ENCODE measurements at regions not wholly inside any gene's neighbourhood (a gene's known extent, or its start where the extent isn't known, plus 50 kb on each side); places are given as distances from the start of the nearest gene placed in this dataset.

DNA sequence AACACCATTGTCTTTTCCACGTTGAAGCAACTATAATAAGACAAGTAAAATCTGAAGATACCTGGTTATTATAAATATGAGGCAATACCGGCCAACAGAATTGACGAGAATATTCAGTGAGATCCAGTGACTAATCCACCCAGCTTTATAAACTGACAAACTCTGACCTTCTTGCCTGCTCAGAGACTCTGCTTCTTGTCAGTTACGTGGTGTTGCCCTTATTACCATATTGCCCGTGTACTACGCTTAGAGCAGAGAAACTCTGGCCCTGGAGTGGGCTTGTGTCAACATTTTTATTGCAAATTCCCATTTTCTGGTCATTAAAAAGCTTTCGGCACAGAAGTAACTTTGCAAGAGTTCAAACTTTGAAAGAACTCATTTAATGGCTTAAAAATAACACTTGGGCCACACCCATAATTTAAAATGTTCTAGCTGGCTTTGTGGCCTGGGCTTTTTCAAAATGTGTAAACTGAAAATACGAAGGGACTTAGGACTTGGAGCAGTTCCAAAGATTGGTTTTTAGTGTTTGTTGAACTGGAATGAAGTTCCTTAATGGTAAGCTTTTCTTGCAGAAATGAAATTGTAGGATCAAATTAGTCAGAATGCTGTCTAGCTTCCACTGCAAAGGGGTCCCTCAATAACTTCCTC is 266.2 kb downstream of the LMO4 start:
- DNase-seq (ENCODE audit: low read depth), result no peak
- Histone ChIP-seq H3K36me3 (ENCODE audit: control insufficient read depth, insufficient read depth, low read length, severe bottlenecking) (no peaks in the 10 kb centered on the region), H3K27me3 (replicated peaks; ENCODE audit: control insufficient read depth, insufficient read depth, low read length) (no peaks in the 10 kb centered on the region), H3K9ac (ENCODE audit: low read length) (no peak overlapping the region), H3K4me1 (ENCODE audit: control insufficient read depth, insufficient read depth, low read length) (peaks cover 9% of the 10 kb centered on the region), H3K9me3 (ENCODE audit: control insufficient read depth, low read length) (no peaks in the 10 kb centered on the region), H3K4me3 (ENCODE audit: low read length) (peak overlapping the region; percentile 7)

DNA sequence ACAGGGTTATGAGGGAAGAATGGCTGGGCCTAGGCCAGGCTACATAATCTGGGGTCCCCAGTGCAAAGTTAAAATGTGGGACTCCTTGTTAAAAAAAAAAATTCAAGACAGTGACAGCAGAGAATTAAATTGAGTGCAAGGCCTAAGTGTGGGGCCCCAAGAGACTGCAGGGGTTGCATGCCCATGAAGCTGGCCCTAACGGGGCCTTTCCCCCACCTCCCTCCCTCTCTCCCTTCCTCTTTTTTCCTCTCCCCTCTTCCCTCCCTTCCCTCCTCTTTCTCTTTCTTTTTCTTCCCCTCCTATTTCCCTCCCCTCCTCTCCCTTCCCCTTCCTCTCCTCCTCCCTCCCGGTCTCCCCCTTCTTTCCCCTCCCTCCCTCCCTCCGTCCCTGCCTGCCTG is 266.7 kb downstream of the LMO4 start:
- Histone ChIP-seq H3K27me3 (replicated peaks; ENCODE audit: control insufficient read depth, insufficient read depth, low read length) (no peaks in the 10 kb centered on the region), H3K9ac (ENCODE audit: low read length) (no peak overlapping the region), H3K4me1 (ENCODE audit: control insufficient read depth, insufficient read depth, low read length) (peaks cover 9% of the 10 kb centered on the region), H3K36me3 (ENCODE audit: control insufficient read depth, insufficient read depth, low read length, severe bottlenecking) (no peaks in the 10 kb centered on the region), H3K9me3 (ENCODE audit: control insufficient read depth, low read length) (no peaks in the 10 kb centered on the region), H3K4me3 (ENCODE audit: low read length) (peak overlapping the region; percentile 7)
- DNase-seq (ENCODE audit: low read depth), result no peak

DNA sequence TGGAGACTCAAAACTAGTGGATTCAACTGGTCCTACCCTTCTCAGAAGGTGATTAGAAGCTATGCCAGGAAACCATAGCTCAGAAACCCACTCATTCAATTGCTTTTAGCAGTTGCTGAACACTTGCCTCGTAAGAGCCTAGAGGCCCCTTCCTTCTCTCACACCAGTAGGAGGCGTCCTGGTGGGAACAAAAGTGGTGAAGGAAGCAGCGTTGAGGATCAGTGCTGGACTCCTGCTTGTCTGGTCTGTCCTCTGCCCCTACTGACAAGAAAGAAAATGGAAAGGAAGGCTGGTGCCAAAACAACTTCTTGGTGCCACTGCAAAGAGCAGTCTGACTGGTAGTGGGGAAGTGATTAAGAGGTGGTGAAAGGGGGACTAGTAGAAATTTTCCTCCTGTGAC is 269.7 kb downstream of the LMO4 start:
- Histone ChIP-seq H3K27me3 (replicated peaks; ENCODE audit: control insufficient read depth, insufficient read depth, low read length) (no peaks in the 10 kb centered on the region), H3K9me3 (ENCODE audit: control insufficient read depth, low read length) (no peaks in the 10 kb centered on the region), H3K4me1 (ENCODE audit: control insufficient read depth, insufficient read depth, low read length) (peaks cover 15% of the 10 kb centered on the region), H3K4me3 (ENCODE audit: low read length) (no peak overlapping the region), H3K36me3 (ENCODE audit: control insufficient read depth, insufficient read depth, low read length, severe bottlenecking) (no peaks in the 10 kb centered on the region), H3K9ac (ENCODE audit: low read length) (no peak overlapping the region)
- no peak for DNase-seq (ENCODE audit: low read depth)

DNA sequence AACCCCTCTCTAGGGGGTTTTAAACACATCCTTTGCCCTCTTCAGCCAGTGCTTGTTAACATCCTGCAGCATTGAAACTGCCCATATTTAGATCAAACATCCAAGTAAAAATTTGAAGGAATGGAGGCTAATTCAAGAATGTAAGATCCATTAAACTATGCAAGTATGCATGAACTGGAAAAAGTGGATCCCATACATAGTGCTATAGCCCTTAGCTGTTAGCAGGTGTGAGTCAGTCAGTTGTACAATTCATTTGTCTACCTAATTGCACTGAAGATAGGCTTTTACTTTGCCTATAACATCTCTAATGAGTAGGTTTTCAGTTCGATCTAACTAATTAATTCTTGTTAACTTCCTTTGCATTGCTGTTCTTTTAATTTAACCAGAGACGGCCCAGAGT is 270.9 kb downstream of the LMO4 start:
- H3K9me3 ChIP-seq (ENCODE audit: control insufficient read depth, low read length), result no peaks in the 10 kb centered on the region
- H3K27me3 ChIP-seq (replicated peaks; ENCODE audit: control insufficient read depth, insufficient read depth, low read length), result no peaks in the 10 kb centered on the region
- H3K4me3 ChIP-seq (ENCODE audit: low read length), result no peak overlapping the region
- DNase-seq (ENCODE audit: low read depth), result no peak
- no peaks in the 10 kb centered on the region for H3K36me3 ChIP-seq (ENCODE audit: control insufficient read depth, insufficient read depth, low read length, severe bottlenecking)
- peaks cover 14% of the 10 kb centered on the region for H3K4me1 ChIP-seq (ENCODE audit: control insufficient read depth, insufficient read depth, low read length)
- no peak overlapping the region for H3K9ac ChIP-seq (ENCODE audit: low read length)

DNA sequence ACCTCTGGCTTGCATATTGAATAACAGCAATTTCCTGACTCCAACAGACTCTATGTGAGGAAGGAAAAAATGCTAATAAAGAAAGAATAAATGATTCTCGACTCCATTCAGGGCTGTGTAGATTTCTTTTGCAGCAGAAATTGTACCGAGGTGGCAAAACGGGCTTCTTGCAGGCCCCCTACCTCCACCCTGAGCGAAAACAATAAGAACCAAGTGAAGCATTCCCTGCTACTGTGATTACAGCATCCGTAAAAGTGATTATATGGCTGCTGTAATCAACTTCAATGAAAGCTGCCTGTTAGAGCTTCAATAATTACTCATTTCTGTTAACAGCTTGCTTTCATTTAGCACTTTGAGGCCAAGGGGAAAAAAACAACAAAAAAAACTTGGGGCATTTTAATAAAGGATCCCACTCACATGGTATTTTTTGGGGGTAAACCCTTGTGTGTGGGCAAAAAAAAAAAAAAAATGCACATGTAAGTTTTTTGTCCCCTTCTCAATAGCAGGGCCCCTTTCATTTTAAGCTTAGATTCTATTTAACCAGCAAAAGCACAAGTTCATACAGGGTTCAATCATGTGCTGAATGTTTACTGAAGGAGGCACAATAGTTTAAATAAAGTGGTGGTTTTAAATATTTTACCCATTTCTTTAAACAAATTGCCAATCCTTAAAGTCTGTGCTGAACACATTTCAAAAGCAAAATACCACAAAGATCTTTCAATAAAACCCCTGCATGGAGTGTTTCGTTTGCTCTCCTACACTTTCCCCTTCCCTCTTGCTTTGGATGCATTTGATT is 271.6 kb downstream of the LMO4 start:
- H3K4me3 ChIP-seq (ENCODE audit: low read length), result no peak overlapping the region
- no peak overlapping the region for H3K9ac ChIP-seq (ENCODE audit: low read length)
- H3K9me3 ChIP-seq (ENCODE audit: control insufficient read depth, low read length), result peaks cover under 1% of the 10 kb centered on the region
- H3K4me1 ChIP-seq (ENCODE audit: control insufficient read depth, insufficient read depth, low read length), result peaks cover 7% of the 10 kb centered on the region
- no peak for DNase-seq (ENCODE audit: low read depth)
- no peaks in the 10 kb centered on the region for H3K27me3 ChIP-seq (replicated peaks; ENCODE audit: control insufficient read depth, insufficient read depth, low read length)
- H3K36me3 ChIP-seq (ENCODE audit: control insufficient read depth, insufficient read depth, low read length, severe bottlenecking), result no peaks in the 10 kb centered on the region

DNA sequence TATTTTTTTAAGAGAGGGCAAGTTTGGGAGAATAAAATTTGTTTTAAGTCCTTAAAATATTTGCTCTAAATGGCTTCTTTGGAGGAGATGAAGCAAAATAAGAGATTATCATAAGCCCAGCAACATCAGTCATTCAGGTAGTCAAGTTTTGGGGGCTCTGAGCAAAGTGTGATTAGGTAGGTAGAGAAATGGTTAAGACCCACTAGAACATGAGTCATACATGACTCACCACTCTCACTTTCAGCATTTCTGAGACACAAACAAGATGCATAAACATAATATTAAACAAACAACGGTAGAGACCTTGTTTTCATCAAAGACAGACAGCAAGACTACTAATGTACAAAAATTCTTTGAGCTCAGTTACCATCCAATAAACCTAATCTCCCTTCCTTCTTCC is 272.2 kb downstream of the LMO4 start:
- no peak overlapping the region for H3K4me3 ChIP-seq (ENCODE audit: low read length)
- no peaks in the 10 kb centered on the region for H3K27me3 ChIP-seq (replicated peaks; ENCODE audit: control insufficient read depth, insufficient read depth, low read length)
- no peak for DNase-seq (ENCODE audit: low read depth)
- H3K4me1 ChIP-seq (ENCODE audit: control insufficient read depth, insufficient read depth, low read length), result peaks cover 5% of the 10 kb centered on the region
- no peaks in the 10 kb centered on the region for H3K36me3 ChIP-seq (ENCODE audit: control insufficient read depth, insufficient read depth, low read length, severe bottlenecking)
- H3K9me3 ChIP-seq (ENCODE audit: control insufficient read depth, low read length), result peaks cover 7% of the 10 kb centered on the region
- no peak overlapping the region for H3K9ac ChIP-seq (ENCODE audit: low read length)

DNA sequence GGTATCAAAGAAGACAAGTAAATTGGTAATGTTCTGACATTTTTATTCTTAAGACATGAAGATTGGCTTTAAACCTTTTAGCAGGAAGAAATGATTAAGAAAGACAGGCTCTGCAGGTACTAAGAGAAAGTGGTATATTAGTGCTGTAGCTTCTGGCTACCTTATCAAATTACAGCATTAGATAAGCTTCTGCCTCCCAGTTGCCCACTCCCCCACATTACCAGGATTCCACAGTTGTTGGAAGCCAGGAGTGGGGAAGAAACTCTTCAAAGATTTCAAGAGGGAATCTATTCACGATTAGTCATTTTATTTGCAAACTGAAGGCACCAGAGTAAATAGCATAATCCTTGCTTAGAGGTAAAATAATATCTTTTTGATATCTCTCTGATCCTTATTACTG is 274.9 kb downstream of the LMO4 start:
- no peaks in the 10 kb centered on the region for H3K36me3 ChIP-seq (ENCODE audit: control insufficient read depth, insufficient read depth, low read length, severe bottlenecking)
- no peaks in the 10 kb centered on the region for H3K27me3 ChIP-seq (replicated peaks; ENCODE audit: control insufficient read depth, insufficient read depth, low read length)
- H3K9ac ChIP-seq (ENCODE audit: low read length), result no peak overlapping the region
- H3K9me3 ChIP-seq (ENCODE audit: control insufficient read depth, low read length), result peaks cover 7% of the 10 kb centered on the region
- no peak overlapping the region for H3K4me3 ChIP-seq (ENCODE audit: low read length)
- no peak for DNase-seq (ENCODE audit: low read depth)
- peaks cover 5% of the 10 kb centered on the region for H3K4me1 ChIP-seq (ENCODE audit: control insufficient read depth, insufficient read depth, low read length)

DNA sequence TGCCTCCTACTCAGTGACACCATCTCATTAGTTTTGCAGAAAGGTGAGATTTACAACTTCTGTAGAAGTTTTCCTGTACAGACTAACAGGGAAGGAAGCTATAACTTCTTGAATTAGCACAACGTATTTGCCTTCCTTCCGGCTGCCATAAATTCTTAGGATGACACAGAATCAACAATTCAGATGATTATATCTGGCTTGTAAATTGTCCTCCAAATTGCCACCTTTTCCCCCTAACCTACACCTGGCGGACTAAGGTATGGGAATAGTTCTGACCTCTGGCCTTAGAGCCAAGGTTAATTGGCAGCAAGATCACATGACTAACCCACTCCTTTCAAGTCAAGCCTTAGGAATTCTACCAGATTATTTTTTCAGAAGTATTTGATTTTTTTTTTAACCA is 284.3 kb downstream of the LMO4 start:
- no peak overlapping the region for H3K9ac ChIP-seq (ENCODE audit: low read length)
- H3K4me3 ChIP-seq (ENCODE audit: low read length), result no peak overlapping the region
- H3K36me3 ChIP-seq (ENCODE audit: control insufficient read depth, insufficient read depth, low read length, severe bottlenecking), result no peaks in the 10 kb centered on the region
- no peaks in the 10 kb centered on the region for H3K27me3 ChIP-seq (replicated peaks; ENCODE audit: control insufficient read depth, insufficient read depth, low read length)
- no peaks in the 10 kb centered on the region for H3K4me1 ChIP-seq (ENCODE audit: control insufficient read depth, insufficient read depth, low read length)
- H3K9me3 ChIP-seq (ENCODE audit: control insufficient read depth, low read length), result no peaks in the 10 kb centered on the region
- no peak for DNase-seq (ENCODE audit: low read depth)

DNA sequence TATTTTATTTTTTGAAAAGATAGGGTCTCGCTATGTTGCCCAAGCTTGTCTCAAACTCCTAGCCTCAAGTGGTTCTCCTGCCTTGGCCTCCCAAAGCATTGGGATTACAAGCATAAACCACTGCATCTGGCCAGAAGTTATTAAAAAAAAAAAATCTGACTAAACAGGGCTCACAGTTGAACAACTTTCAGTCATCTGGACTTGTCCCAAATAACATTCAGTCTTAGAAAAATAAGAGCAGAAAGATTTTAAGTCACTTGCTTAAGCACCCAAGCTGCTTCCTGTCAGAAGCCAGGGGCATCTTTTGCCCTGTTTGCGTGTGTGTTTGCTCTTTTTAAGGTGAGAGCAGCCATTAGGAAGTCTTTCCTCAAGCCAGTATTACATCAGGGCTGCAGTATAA is 286.8 kb downstream of the LMO4 start:
- no peak for DNase-seq (ENCODE audit: low read depth)
- no peak overlapping the region for H3K4me3 ChIP-seq (ENCODE audit: low read length)

DNA sequence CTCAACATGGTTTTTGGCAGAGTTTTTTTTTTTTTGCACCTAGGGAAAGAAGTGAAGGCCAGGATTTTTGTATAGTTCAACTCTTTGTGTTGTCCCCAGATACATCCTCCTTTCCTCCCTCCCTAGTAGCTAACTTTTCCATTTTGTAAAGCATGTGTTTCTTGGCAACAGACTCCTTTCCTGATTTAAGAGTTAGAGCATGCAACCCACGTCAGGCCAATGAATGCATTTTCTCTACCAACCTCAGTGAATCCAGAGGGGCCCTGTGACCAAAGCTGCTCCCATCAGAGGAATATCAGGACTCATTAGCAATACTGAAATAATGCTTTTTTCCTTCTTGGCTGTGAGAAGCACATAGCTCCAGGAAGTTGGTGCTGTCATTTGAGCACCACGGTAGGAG is 287.2 kb downstream of the LMO4 start:
- DNase-seq (ENCODE audit: low read depth), result no peak
- no peaks in the 10 kb centered on the region for H3K4me1 ChIP-seq (ENCODE audit: control insufficient read depth, insufficient read depth, low read length)
- H3K4me3 ChIP-seq (ENCODE audit: low read length), result no peak overlapping the region
- H3K9ac ChIP-seq (ENCODE audit: low read length), result no peak overlapping the region
- H3K27me3 ChIP-seq (replicated peaks; ENCODE audit: control insufficient read depth, insufficient read depth, low read length), result no peaks in the 10 kb centered on the region
- no peaks in the 10 kb centered on the region for H3K9me3 ChIP-seq (ENCODE audit: control insufficient read depth, low read length)
- no peaks in the 10 kb centered on the region for H3K36me3 ChIP-seq (ENCODE audit: control insufficient read depth, insufficient read depth, low read length, severe bottlenecking)

More for the DNA sequence above, 286.8 kb downstream of the LMO4 start:
- Histone ChIP-seq H3K4me1 (ENCODE audit: control insufficient read depth, insufficient read depth, low read length) (no peaks in the 10 kb centered on the region), H3K36me3 (ENCODE audit: control insufficient read depth, insufficient read depth, low read length, severe bottlenecking) (no peaks in the 10 kb centered on the region), H3K27me3 (replicated peaks; ENCODE audit: control insufficient read depth, insufficient read depth, low read length) (no peaks in the 10 kb centered on the region), H3K9ac (ENCODE audit: low read length) (no peak overlapping the region), H3K9me3 (ENCODE audit: control insufficient read depth, low read length) (no peaks in the 10 kb centered on the region)

DNA sequence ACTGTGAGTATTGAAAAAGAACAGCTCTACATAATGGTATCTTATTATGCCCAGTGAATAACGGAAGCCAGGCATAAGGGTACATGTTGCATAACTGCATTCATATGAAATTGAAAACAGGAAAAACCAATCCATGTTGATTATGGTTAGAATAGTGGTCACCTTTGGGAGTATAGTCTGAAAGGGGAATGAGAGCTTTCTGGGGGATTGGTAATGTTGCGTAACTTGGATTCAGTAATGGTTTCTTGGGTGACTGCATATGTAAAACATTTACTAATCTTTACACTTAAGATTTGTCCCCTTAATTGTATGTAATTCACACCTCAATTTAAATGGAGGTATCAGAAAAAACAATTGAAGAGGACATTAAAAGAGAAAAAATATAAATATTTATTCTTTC is 292.1 kb downstream of the LMO4 start:
- H3K27me3 ChIP-seq (replicated peaks; ENCODE audit: control insufficient read depth, insufficient read depth, low read length), result no peaks in the 10 kb centered on the region
- no peak overlapping the region for H3K4me3 ChIP-seq (ENCODE audit: low read length)
- no peaks in the 10 kb centered on the region for H3K9me3 ChIP-seq (ENCODE audit: control insufficient read depth, low read length)
- no peaks in the 10 kb centered on the region for H3K4me1 ChIP-seq (ENCODE audit: control insufficient read depth, insufficient read depth, low read length)
- no peak for DNase-seq (ENCODE audit: low read depth)
- H3K36me3 ChIP-seq (ENCODE audit: control insufficient read depth, insufficient read depth, low read length, severe bottlenecking), result no peaks in the 10 kb centered on the region
- no peak overlapping the region for H3K9ac ChIP-seq (ENCODE audit: low read length)
